Epidermal melanocyte (primary cell): ENCODE measurements at regions not wholly inside any gene's neighbourhood (a gene's known extent, or its start where the extent isn't known, plus 50 kb on each side); places are given as distances from the start of the nearest gene placed in this dataset.

Source experiments
- DNase-seq: peaks from one replicate; pipeline ENCODE4 v3.0.0; 2011; ENCODE audit warnings: low spot score; ENCODE audit not compliant: insufficient read length

DNA sequence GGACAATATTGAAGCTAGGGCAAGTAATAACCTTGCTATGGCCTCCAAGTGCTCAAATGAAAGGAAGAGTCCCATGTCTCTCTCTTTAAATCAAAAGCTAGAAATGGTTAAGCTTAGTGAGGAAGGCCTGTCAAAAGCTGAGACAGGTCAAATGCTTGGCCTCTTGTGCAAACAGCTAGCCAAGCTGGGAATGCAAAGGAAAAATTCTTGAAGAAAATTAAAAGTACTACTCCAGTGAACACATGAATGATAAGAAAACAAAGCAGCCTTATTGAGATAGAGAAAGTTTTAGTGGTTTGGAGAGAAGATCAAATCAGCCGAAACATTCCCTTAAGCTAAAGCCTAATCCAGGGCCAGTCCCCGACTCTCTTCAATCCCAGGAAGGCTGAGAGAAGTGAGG is 84.1 kb upstream of the PLEKHA5 start:
- DNase-seq: no peak

DNA sequence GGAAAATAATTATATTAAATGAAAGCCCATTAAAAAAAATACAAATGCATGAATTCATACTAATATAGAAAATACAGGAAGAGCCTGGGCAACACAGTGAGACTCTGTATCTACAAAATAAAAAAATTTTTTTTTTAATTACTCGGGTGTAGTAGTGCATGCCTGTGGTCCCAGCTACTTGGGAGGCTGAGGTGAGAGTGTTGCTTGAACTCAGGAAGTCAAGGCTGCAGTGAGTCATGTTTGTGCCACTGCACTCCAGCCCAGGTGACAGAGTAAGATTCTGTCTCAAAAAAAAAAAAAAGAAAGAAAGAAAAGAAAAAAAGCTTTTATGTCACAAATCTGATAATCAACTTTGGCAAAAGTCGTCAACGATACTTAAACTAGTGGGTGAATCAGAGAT is 80.6 kb upstream of the PLEKHA5 start:
- no peak for DNase-seq

DNA sequence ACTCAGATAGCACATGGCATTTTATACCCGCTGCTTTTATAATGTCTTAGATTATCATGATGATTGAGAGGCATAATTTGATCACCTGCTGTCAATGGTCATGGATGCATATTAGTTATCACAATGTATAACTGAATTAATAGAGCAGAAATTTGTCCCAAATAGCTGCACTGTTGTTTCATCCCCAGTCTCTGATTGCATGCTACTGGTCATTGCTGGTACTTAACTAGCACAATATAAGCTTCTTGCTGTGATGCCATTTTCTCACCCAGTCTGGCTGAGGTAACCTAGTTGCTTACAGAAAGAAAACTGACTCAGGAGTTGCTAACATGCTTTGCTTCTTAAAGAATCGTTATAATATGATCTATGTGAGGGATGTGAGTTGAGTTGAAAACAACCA is 76.8 kb upstream of the PLEKHA5 start:
- no peak for DNase-seq

DNA sequence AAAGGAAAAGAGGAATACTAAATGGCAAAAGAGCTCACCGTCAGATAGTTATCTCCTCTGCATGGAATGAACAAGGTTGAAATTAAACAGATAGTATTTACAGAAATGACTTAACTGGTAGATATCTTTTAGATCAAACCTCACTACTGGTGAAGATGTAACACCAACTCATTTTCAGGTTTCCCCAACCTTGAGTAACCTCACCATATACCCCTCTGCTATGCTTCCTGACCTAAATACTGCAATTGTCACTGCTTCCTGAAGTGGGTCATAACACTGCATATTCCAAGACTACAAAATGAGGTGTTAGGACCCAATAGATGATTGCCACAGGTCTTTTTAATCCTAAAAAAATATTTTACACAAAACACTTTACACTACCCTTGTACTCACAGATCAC is 76.3 kb upstream of the PLEKHA5 start:
- DNase-seq: no peak

DNA sequence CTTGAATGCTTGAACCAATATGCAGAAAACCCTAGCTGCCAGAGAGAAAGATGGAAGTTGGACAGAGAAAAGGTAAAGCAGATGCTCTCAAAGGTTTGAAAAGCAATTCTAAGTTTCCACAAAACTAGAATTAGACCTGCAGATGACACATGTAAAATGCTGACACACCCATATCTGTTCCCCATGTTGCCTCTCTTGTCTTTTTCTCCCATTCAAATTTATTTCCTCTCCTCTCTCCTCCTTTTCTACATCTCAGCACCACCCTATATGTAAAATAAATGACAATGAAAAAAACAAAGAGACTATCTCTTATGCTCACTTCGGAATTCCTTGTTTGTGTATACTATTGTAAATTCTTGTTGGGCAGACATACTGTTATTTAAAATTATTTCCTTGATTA is 75.5 kb upstream of the PLEKHA5 start:
- no peak for DNase-seq

DNA sequence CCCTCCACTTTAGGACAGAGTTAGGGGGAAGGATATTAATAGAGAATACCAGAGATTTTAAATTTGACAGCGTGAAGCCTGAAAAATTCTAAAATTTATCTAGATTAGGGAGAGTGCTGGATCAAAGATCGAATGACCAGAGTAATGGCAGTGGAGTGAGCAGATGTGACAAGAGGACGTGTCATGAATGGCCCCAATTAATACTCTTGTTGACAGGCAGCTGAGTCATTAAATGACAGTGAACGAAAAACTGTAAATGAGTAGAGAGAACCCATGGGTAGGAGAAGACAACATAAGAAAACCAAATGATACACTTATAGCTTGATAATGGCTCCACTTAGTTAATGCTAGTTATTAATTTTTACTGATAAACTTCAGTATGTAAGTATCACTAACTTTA is 73.9 kb upstream of the PLEKHA5 start:
- DNase-seq: no peak

DNA sequence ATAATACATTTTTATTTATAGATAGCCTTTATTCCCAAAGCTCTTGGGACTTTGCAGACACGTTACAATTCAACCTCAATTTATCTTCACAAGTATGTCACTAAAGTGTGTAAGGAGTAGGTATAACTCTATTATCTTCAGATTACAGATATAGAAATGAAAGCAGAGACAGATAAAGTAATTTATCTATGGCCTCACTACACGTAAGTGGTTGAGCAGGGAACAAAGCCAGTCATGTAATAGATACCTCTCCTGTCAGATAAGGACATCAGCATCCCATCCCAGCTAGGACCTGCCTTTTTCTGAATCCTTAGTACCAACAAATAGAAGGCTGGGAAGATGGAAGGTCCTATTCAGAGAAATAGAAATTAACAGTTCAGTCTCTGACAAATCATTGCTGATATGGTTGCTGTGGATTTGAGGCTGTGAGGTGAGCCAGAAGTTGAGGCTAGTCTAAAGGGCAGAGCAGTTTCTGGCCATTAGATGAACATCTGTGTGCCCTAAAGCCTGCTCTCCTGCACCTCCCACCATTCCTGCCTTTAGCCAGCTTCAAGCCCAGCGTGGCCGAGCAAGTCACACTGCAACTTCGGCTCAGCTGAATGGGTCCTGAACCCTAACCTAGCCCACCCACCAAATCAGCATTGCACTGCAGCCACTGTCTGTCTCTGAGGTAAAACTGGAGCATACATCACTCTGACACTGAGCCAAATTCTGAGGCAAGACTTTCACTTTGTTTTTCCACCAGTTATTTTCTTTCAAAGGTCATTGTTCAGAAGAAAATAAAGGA is 71.1 kb upstream of the PLEKHA5 start:
- no peak for DNase-seq

DNA sequence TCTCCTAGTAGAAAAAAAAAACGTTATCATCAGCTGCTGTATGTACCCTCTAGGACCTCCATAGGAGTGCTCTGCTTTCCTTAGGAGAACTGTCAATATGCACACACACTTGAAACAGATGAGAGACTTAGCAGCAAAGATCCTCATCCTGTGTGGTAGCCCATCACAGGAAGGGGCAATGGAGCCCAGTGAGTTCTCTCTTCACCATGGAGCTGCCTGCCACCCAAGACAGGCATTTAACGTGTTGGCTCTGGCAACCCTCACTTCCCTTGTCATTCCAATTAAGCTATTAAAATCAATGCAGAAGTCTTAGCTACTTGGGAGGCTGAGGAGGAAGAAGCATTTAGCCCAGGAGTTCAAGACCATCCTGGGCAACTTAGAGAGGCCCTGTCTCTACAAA is 64.8 kb upstream of the PLEKHA5 start:
- no peak for DNase-seq

DNA sequence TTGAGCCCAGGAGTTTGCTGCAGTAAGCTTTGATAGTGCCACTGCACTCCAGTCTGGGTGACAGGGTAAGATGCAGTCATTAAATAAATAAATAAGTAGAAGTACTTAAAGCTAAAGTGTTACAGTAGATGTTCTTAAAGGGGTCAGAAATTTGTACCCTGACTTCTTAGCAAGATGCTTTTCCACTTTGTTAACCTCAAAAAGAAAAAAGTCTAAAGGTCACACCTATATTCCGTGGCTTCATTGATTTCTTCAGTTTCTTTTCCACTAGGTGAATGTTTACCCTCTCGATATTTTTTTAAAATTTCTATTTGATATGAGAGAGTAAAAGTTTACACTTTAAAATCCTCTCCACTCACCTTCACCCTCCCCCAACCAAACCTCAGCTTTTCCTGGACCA is 64.3 kb upstream of the PLEKHA5 start:
- DNase-seq: no peak

DNA sequence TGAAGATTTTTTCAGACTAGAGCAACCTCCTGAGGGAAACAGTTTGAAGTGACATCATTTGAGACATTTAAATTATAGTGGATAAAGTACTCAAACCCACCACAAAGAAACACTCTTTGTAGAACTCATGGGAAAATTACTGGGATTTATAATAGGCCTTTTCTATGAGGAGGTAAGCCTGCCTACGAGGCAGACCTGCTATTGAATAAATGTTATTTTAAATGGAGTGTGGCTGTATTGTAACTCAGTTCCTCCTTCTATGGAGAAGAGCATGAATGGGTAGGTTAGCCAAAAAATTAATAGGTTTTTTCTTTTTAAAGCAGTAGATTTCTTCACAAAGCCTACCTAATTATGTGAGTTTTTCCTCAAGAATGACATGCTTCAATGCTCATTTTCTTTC is 63.7 kb upstream of the PLEKHA5 start:
- DNase-seq: no peak

DNA sequence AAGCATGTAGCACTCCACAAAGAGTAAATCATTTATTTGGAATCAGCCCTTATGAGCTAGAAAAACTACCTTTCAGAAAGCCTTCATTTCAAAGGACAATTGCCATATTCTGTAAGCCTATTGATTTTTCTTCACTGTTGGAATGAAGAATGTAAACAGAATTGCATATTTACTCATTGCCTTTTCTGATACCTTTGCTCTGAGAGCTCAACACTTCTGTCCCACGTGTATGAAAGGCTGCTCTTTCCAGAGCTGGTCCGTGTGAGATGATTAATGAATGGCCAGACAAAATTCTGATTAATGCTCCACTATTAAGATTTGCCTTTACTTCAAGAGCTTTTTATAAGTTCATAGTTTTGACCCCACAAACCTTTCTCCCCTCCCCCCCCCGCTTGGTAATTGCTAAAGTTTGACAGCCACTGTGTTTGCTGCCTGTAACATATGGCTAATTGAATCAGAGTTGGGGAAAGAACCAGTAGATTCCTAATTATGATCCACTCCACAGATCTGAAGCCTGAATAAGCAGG is 63.0 kb upstream of the PLEKHA5 start:
- DNase-seq: no peak

DNA sequence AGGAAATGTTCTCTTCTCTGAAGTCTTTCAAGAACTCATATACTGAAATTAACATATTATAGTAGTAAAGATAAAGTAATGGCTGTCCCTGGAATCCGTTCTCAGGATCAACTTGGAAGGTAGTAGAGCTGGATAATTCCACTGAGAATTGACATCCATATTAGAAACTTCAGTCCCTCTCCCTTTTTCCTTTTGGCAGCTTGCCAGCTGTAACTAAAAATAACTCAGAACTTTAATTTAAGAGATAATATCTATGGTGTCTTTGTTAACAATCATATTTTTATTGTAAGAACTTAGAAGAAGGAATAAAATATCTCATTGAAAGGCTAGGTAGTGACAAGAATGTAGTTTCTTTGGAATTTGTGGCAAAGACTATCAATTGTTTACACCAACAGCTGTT is 61.4 kb upstream of the PLEKHA5 start:
- DNase-seq: no peak

DNA sequence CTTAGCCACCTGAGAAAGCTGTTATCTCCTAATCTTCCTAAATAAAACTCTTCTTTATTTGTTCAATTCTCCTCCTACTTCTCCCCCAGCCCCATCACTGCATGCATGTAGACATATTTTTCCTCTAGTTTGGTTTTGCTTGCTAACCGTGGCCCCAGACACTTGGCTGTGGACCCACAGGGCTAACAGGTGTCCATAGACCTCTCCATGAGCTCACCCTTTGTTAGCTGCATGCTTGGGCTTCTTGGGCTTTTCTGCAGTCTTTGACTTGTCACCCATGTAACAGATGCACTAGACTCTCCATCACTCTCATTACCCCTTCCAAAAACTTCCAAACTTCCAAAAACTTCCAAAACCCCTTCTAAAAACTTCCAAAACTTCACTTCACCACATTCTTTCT is 59.2 kb upstream of the PLEKHA5 start:
- no peak for DNase-seq

DNA sequence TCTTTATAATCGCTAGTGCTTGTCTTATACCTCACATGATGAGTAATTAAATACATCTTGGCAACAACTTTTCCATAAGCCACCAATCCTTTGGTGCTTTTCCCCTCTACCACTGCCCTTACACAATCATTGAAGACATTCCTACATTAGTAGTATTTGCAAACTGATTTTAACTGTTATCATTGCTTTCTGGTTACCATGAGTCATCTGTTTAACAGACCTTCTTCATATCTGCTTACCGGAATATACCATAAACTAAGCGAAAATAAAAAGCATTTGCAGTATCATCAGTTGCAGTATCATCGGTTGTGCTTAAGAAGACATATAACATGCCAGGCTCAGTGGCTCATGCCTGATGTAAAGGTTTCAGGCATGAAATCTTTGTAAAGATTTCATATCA is 54.8 kb upstream of the PLEKHA5 start:
- no peak for DNase-seq

DNA sequence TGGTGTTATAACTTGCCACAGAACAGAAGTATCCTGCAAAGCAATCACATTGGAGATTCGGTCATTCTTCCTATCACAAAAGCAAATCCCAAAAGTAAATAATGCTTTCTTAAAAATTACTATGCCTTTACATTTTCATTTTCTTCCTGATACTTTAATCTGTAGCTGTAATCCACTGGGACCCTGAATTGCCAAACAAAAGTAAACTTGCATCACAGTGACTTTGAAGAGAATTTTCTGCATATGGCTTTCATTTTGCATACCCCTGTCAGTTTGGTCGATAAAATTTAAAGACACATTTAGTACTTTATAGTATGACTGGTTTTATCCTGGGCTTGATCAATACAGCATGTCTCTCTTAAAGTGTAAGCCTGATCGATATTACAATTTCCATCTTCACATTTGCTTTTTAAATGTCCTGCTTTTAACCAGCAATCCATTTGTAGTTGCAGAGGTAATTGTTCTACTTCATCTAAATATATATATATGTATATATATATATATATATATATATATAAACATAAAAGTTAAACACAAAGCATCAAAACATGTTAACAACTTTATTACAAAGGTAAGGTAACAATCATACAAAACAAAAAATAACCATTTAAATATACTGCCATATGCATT is 53.7 kb upstream of the PLEKHA5 start:
- DNase-seq: no peak
